HCT116 (cell line): ENCODE measurements at regions not wholly inside any gene's neighbourhood (a gene's known extent, or its start where the extent isn't known, plus 50 kb on each side); places are given as distances from the start of the nearest gene placed in this dataset.

Experiments
- ATAC-seq: fragments of 200-7000 bp; cut with Tn5 transposase; 2 replicates; pipeline ENCODE4 v1.9.1; 2020; ENCODE audit warnings: mild to moderate bottlenecking, moderate library complexity
- BruUV-seq: library from RNA; stranded (reverse); fragments of 400-500 nt; replicated peaks from 2 replicates; lab custom pipeline; 2021; lab: Mats Ljungman, UMichigan
- CTCF ChIA-PET: fragments of 300-600 bp; sonication (Branson Sonifier 250); formaldehyde crosslinking; loops from one replicate; lab custom pipeline; 2021; ENCODE audit warnings: antibody characterized with exemption; lab: Charles Lee
- POLR2A ChIA-PET: fragments of 300-600, 350-600 bp; sonication (Branson Sonifier 250); formaldehyde crosslinking; loops from one replicate; lab custom pipeline; 2021; ENCODE audit warnings: antibody characterized with exemption; lab: Charles Lee
- RAD21 ChIA-PET, 2 experiments: fragments of 300-600 bp; sonication (Branson Sonifier 250); formaldehyde crosslinking; loops; one replicate each; lab custom pipeline; 2023; ENCODE audit warnings: low total read pairs in 2 of 2; ENCODE audit not compliant: uncharacterized antibody in 2 of 2, unreplicated experiment in 2 of 2, low non-redundant PET in 1 of 2; lab: Charles Lee
- DNase-seq: peaks from one replicate; pipeline ENCODE4 v3.0.0-alpha.2; 2010; ENCODE audit warnings: low read depth, low spot score
- H2AFZ ChIP-seq: fragments of 200-600 bp; shearing (Covaris generic), sonication (generic); 2 replicates; pipeline ENCODE4 v1.6.1; 2017; ENCODE audit warnings: low read depth, mixed run types, mixed read lengths, antibody characterized with exemption, low read length; ENCODE audit not compliant: poor library complexity, severe bottlenecking
- H3K27ac ChIP-seq: 2 replicates; pipeline ENCODE4 v1.5.1; 2012; ENCODE audit warnings: low read depth, low read length
- H3K27me3 ChIP-seq: fragments of 200-600 bp; sonication (generic); 2 replicates; pipeline ENCODE4 v1.6.1; 2016; ENCODE audit warnings: mixed run types, low read length, mixed read lengths; ENCODE audit not compliant: insufficient read depth
- H3K36me3 ChIP-seq, 2 experiments: fragments of 200-500 bp in 1 of 2; fragments of 200-600 bp in 1 of 2; sonication (Bioruptor generic) in 1 of 2; sonication (generic) in 1 of 2; 2 replicates each; pipeline versions ENCODE4 v1.5.1 to v1.6.1; 2014 to 2016; ENCODE audit warnings: low read length in 2 of 2, inconsistent platforms in 1 of 2, mixed read lengths in 1 of 2, mixed run types in 1 of 2; ENCODE audit not compliant: insufficient read depth in 2 of 2, control insufficient read depth in 1 of 2
- H3K4me1 ChIP-seq, 2 experiments: fragments of 200-600 bp in 1 of 2; sonication (generic) in 1 of 2; 2 replicates each; pipeline versions ENCODE4 v1.5.1 to v1.6.1; 2012 to 2017; ENCODE audit warnings: low read length in 2 of 2, inconsistent platforms in 1 of 2, mild to moderate bottlenecking in 1 of 2, mixed read lengths in 1 of 2, mixed run types in 1 of 2, moderate library complexity in 1 of 2; ENCODE audit not compliant: insufficient read depth in 2 of 2, control insufficient read depth in 1 of 2
- H3K4me2 ChIP-seq: fragments of 200-600 bp; sonication (generic); 2 replicates; pipeline ENCODE4 v1.6.1; 2017; ENCODE audit warnings: mixed run types, low read length, mixed read lengths
- H3K4me3 ChIP-seq, 2 experiments: fragments of 200-600 bp in 1 of 2; sonication (generic) in 1 of 2; replicated peaks in 1 of 2; 2 replicates each; pipeline ENCODE4 v1.5.1; 2011 to 2016; ENCODE audit warnings: low read length in 2 of 2, control low read depth in 1 of 2, low read depth in 1 of 2, mild to moderate bottlenecking in 1 of 2, mixed read lengths in 1 of 2, mixed run types in 1 of 2
- H3K79me2 ChIP-seq: fragments of 200-600 bp; sonication (generic); 2 replicates; pipeline ENCODE4 v1.6.1; 2017; ENCODE audit warnings: mild to moderate bottlenecking, mixed run types, low read length, moderate library complexity, mixed read lengths; ENCODE audit not compliant: insufficient read depth
- H3K9ac ChIP-seq: fragments of 200-600 bp; sonication (generic); 2 replicates; pipeline ENCODE4 v1.6.1; 2016; ENCODE audit warnings: low read length, mixed read lengths
- H3K9me2 ChIP-seq: fragments of 200-600 bp; sonication (generic), shearing (Covaris generic); 2 replicates; pipeline ENCODE4 v1.6.1; 2017; ENCODE audit warnings: mixed run types, mild to moderate bottlenecking, moderate library complexity; ENCODE audit not compliant: insufficient read depth
- H3K9me3 ChIP-seq, 2 experiments: fragments of 200-500 bp in 1 of 2; fragments of 200-600 bp in 1 of 2; sonication (Bioruptor generic) in 1 of 2; sonication (generic) in 1 of 2; 2 replicates each; pipeline ENCODE4 v1.6.1; 2014 to 2017; ENCODE audit warnings: low read length in 2 of 2, mixed read lengths in 2 of 2, inconsistent platforms in 1 of 2, low read depth in 1 of 2, mild to moderate bottlenecking in 1 of 2, mixed run types in 1 of 2, moderate library complexity in 1 of 2; ENCODE audit not compliant: control insufficient read depth in 1 of 2, insufficient read depth in 1 of 2
- H4K20me1 ChIP-seq: fragments of 200-600 bp; sonication (generic), shearing (Covaris generic); 2 replicates; pipeline ENCODE4 v1.6.1; 2017; ENCODE audit warnings: mixed run types, mild to moderate bottlenecking, moderate library complexity; ENCODE audit not compliant: insufficient read depth
- ATF3 ChIP-seq: IDR thresholded peaks from 2 replicates; pipeline ENCODE4 v1.6.1; 2012
- CEBPB ChIP-seq: IDR thresholded peaks from 2 replicates; pipeline ENCODE4 v1.6.1; 2012; ENCODE audit warnings: low read depth
- CTCF ChIP-seq, 3 experiments: fragments of 200-600 bp in 1 of 3; sonication (generic) in 1 of 3; IDR thresholded peaks in 2 of 3; conservative IDR thresholded peaks in 1 of 3; 2 replicates each; pipeline ENCODE4 v1.5.1; 2012 to 2017; ENCODE audit warnings: low read depth in 2 of 3, low read length in 2 of 3, antibody characterized with exemption in 1 of 3, borderline replicate concordance in 1 of 3, control low read depth in 1 of 3, mild to moderate bottlenecking in 1 of 3, mixed read lengths in 1 of 3, mixed run types in 1 of 3, moderate library complexity in 1 of 3; ENCODE audit not compliant: insufficient read depth in 1 of 3
- ELF1 ChIP-seq: IDR thresholded peaks from 2 replicates; pipeline ENCODE4 v1.6.1; 2012; ENCODE audit warnings: low read depth, borderline replicate concordance
- FOSL1 ChIP-seq: IDR thresholded peaks from 2 replicates; pipeline ENCODE4 v1.6.1; 2012; ENCODE audit warnings: low read depth
- JUND ChIP-seq: IDR thresholded peaks from 2 replicates; pipeline ENCODE4 v1.6.1; 2012
- POLR2A ChIP-seq: IDR thresholded peaks from 2 replicates; pipeline ENCODE4 v1.7.0; 2011; ENCODE audit warnings: borderline replicate concordance; ENCODE audit not compliant: insufficient read depth, insufficient read length; ENCODE audit errors: extremely low read depth
- POLR2AphosphoS5 ChIP-seq: IDR thresholded peaks from 2 replicates; pipeline ENCODE4 v1.6.1; 2011; ENCODE audit warnings: mild to moderate bottlenecking, low read depth, low read length, moderate library complexity
- SIN3A ChIP-seq: IDR thresholded peaks from 2 replicates; pipeline ENCODE4 v1.6.1; 2012; ENCODE audit warnings: low read depth
- SP1 ChIP-seq: IDR thresholded peaks from 2 replicates; pipeline ENCODE4 v1.6.1; 2012; ENCODE audit warnings: low read depth
- SRF ChIP-seq: IDR thresholded peaks from 2 replicates; pipeline ENCODE4 v1.6.1; 2012; ENCODE audit warnings: low read depth
- YY1 ChIP-seq: IDR thresholded peaks from 2 replicates; pipeline ENCODE4 v1.6.1; 2011; ENCODE audit warnings: low read length, low read depth, moderate library complexity, mild to moderate bottlenecking; ENCODE audit not compliant: insufficient replicate concordance; ENCODE audit errors: extremely low read depth
- ZFX ChIP-seq: fragments of 450-650 bp; IDR thresholded peaks from 2 replicates; pipeline ENCODE4 v1.6.1; 2017
- ZNF274 ChIP-seq: fragments of 200-500 bp; sonication (Bioruptor generic); IDR thresholded peaks from 2 replicates; pipeline ENCODE4 v1.6.1; 2014; ENCODE audit warnings: mild to moderate bottlenecking, low read depth, low read length, inconsistent platforms
- intact Hi-C: fragments of 100-400 bp; cut with micrococcal nuclease; formaldehyde crosslinking; loops from 2 replicates; pipeline ENCODE4 v1.10.0; 2022
- TF ChIP-seq, protein P1 (sequence below): IDR thresholded peaks from 2 replicates; pipeline ENCODE4 v1.6.1; 2012; ENCODE audit warnings: low read depth

- no peaks in the 10 kb centered on the region for H3K9me2 ChIP-seq
- H2AFZ ChIP-seq: no peak overlapping the region
- no peaks in the 10 kb centered on the region for H3K79me2 ChIP-seq
- intact Hi-C loops: no loop called here
- ChIA-PET CTCF (no interaction called here), RAD21 (no interaction called here), POLR2A (no interaction called here)
- no peaks in the 10 kb centered on the region for H3K4me1 ChIP-seq
- no peak overlapping the region for H3K4me2 ChIP-seq
- H3K9ac ChIP-seq: no peak overlapping the region
- no peak overlapping the region for H3K4me3 ChIP-seq
- BruUV-seq: no TSS peak
- H3K36me3 ChIP-seq: no peaks in the 10 kb centered on the region
- TF ChIP-seq CTCF (IDR thresholded peaks at IDR 0.05 in 2 of 3, conservative IDR thresholded peaks at IDR 0.05 in 1 of 3; ENCODE audit: borderline replicate concordance in 1 of 3, insufficient read depth in 1 of 3, low read depth in 2 of 3, low read length in 2 of 3) (no peak), SIN3A (no peak), SP1 (no peak), ZNF274 (no peak), ATF3 (no peak), ELF1 (no peak), JUND (no peak)
- H4K20me1 ChIP-seq: no peaks in the 10 kb centered on the region
- DNase-seq (no peak), ATAC-seq (no peak)
- H3K27me3 ChIP-seq: no peaks in the 10 kb centered on the region
- no peaks in the 10 kb centered on the region for H3K9me3 ChIP-seq
- no peak overlapping the region for H3K27ac ChIP-seq
Observed at GRCh38 chr7:110264288-110264687, 826.6 kb upstream of the LRRN3 start.

DNA sequence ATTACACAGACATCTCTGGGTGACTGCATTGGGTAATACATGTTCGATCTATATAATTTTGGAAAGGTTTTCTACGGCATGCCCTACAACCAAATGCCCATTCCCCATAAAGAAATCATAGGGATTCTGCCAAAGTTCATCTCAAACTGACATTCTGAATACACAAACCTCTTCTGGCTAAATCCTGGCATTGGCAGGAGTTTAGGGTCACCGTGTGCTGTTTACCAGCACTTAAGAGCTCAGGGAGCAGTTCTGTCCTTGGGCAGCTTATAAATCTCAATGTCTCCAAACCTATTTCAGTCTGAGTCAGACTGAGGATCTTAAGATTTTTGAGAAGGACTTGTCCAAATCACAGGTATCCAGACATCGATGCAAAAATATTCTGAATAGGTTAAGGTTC is 809.6 kb upstream of the LRRN3 start:
- H3K4me1 ChIP-seq: no peaks in the 10 kb centered on the region

More for the DNA sequence above, 809.6 kb upstream of the LRRN3 start:
- no peak overlapping the region for H3K9ac ChIP-seq
- ChIA-PET CTCF (no interaction called here), POLR2A (no interaction called here), RAD21 (no interaction called here)
- intact Hi-C loops: no loop called here
- H3K9me2 ChIP-seq: no peaks in the 10 kb centered on the region
- no peaks in the 10 kb centered on the region for H4K20me1 ChIP-seq
- no TSS peak for BruUV-seq
- H3K27me3 ChIP-seq: no peaks in the 10 kb centered on the region
- no peak for DNase-seq
- no peak overlapping the region for H2AFZ ChIP-seq
- no peak overlapping the region for H3K4me2 ChIP-seq
- TF ChIP-seq SRF (no peak), CEBPB (no peak), FOSL1 (no peak), YY1 (no peak), ZFX (no peak), POLR2AphosphoS5 (no peak), SIN3A (no peak), JUND (no peak), POLR2A (no peak)
- TF ChIP-seq, protein P1, sequence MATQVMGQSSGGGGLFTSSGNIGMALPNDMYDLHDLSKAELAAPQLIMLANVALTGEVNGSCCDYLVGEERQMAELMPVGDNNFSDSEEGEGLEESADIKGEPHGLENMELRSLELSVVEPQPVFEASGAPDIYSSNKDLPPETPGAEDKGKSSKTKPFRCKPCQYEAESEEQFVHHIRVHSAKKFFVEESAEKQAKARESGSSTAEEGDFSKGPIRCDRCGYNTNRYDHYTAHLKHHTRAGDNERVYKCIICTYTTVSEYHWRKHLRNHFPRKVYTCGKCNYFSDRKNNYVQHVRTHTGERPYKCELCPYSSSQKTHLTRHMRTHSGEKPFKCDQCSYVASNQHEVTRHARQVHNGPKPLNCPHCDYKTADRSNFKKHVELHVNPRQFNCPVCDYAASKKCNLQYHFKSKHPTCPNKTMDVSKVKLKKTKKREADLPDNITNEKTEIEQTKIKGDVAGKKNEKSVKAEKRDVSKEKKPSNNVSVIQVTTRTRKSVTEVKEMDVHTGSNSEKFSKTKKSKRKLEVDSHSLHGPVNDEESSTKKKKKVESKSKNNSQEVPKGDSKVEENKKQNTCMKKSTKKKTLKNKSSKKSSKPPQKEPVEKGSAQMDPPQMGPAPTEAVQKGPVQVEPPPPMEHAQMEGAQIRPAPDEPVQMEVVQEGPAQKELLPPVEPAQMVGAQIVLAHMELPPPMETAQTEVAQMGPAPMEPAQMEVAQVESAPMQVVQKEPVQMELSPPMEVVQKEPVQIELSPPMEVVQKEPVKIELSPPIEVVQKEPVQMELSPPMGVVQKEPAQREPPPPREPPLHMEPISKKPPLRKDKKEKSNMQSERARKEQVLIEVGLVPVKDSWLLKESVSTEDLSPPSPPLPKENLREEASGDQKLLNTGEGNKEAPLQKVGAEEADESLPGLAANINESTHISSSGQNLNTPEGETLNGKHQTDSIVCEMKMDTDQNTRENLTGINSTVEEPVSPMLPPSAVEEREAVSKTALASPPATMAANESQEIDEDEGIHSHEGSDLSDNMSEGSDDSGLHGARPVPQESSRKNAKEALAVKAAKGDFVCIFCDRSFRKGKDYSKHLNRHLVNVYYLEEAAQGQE: no peak
- H3K4me3 ChIP-seq: no peak overlapping the region
- ATAC-seq: no peak
- H3K9me3 ChIP-seq: no peaks in the 10 kb centered on the region
- no peaks in the 10 kb centered on the region for H3K36me3 ChIP-seq
- H3K27ac ChIP-seq: no peak overlapping the region
- no peaks in the 10 kb centered on the region for H3K79me2 ChIP-seq
